ENCODE measurements at regions not wholly inside any gene's neighbourhood (a gene's known extent, or its start where the extent isn't known, plus 50 kb on each side); places are given as distances from the start of the nearest gene placed in this dataset.

DNA sequence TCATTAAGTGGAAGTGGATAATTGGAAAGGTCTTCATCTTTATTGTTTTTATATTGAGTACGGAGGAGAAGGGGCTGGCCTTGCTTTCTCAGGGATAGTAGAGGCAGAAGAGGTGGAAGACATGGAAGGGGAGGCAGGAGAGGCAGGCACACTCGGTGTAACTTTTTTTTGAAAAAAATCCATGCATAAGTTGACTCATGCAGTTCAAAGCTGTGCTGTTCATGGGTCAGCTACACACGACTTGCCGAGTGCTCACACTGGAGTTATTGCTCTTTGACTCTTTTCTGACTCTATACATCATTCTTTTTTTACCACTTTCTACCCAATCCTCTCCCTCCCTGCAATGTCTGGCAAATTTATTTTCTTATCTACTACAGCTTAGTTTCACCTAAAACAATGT lies 158.3 kb upstream of the AADAT start:
- no peak overlapping the region for H3K4ac ChIP-seq (ENCODE audit: low read depth, low read length)
- H3K27me3 ChIP-seq (ENCODE audit: insufficient read depth, low read length): no peaks in the 10 kb centered on the region
- H3K23ac ChIP-seq (ENCODE audit: low read length): no peak overlapping the region
- no peak overlapping the region for H3K27ac ChIP-seq (ENCODE audit: low read depth, low read length)
- no peak overlapping the region for H2AK5ac ChIP-seq (ENCODE audit: low read length)
- H3K9me3 ChIP-seq (ENCODE audit: insufficient read depth, low read depth, low read length): no peaks in the 10 kb centered on the region
- H3K18ac ChIP-seq (ENCODE audit: low read length): no peak overlapping the region
- H3K9ac ChIP-seq (ENCODE audit: low read length): no peak overlapping the region
- no peak overlapping the region for H3K14ac ChIP-seq (ENCODE audit: low read length)
- H2BK12ac ChIP-seq (ENCODE audit: low read length): no peak overlapping the region
- H2BK5ac ChIP-seq (ENCODE audit: low read depth, low read length, poor library complexity): no peak overlapping the region
- no peak overlapping the region for H2BK120ac ChIP-seq (ENCODE audit: insufficient read depth, low read length, poor library complexity)
- H2AFZ ChIP-seq (ENCODE audit: insufficient read depth, low read length, poor library complexity): no peak overlapping the region
- DNase-seq: no peak
- no peak overlapping the region for H4K91ac ChIP-seq (ENCODE audit: low read depth, low read length)
- peaks cover 3% of the 10 kb centered on the region for H3K79me1 ChIP-seq (ENCODE audit: low read length)
- H4K8ac ChIP-seq (ENCODE audit: low read depth, low read length): no peak overlapping the region
- no peaks in the 10 kb centered on the region for H3K79me2 ChIP-seq (ENCODE audit: control insufficient read depth, insufficient read depth, low read length, poor library complexity)
- no CpG with 5 or more reads among the region's 4 CpGs for WGBS (ENCODE audit: extremely low coverage, insufficient coverage, insufficient read length)
- H3K36me3 ChIP-seq (ENCODE audit: control insufficient read depth in 1 of 2, insufficient read depth in 2 of 2, low read length in 2 of 2): no peaks in the 10 kb centered on the region
- H4K12ac ChIP-seq (ENCODE audit: low read depth, low read length): no peak overlapping the region
- H3K4me2 ChIP-seq (ENCODE audit: low read length): no peak overlapping the region
- H3K4me1 ChIP-seq (ENCODE audit: control insufficient read depth in 1 of 2, insufficient read depth in 2 of 2, low read length in 2 of 2): peaks cover 2 to 6% of the 10 kb centered on the region in 2 experiments
- no peak overlapping the region for H3K4me3 ChIP-seq (ENCODE audit: low read depth, low read length)

DNA sequence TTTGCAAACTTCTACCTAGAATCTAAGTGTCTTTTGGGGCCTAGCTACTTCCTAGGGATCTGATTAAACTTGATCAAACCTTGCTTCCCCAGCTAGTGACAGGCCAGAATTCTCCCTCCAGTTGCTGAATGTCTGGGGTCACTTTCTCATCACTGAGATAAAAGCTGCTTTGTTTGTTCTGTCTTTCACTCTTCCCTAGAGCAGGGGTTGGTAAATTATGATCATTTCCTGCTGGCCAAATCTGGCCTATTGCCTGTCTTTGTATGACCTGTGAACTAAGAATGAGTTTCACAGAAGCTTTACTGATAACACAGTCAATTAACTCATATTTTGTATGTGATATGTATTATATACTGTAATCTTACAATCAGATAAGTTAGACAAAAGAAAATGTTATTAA lies 157.8 kb upstream of the AADAT start:
- Histone ChIP-seq H3K14ac (ENCODE audit: low read length) (no peak overlapping the region), H3K27me3 (ENCODE audit: insufficient read depth, low read length) (no peaks in the 10 kb centered on the region), H2BK120ac (ENCODE audit: insufficient read depth, low read length, poor library complexity) (no peak overlapping the region), H3K79me1 (ENCODE audit: low read length) (peaks cover 3% of the 10 kb centered on the region), H3K27ac (ENCODE audit: low read depth, low read length) (no peak overlapping the region), H4K8ac (ENCODE audit: low read depth, low read length) (no peak overlapping the region), H2AFZ (ENCODE audit: insufficient read depth, low read length, poor library complexity) (no peak overlapping the region), H3K18ac (ENCODE audit: low read length) (no peak overlapping the region), H4K91ac (ENCODE audit: low read depth, low read length) (no peak overlapping the region), H3K36me3 (ENCODE audit: control insufficient read depth in 1 of 2, insufficient read depth in 2 of 2, low read length in 2 of 2) (no peaks in the 10 kb centered on the region), H2BK5ac (ENCODE audit: low read depth, low read length, poor library complexity) (no peak overlapping the region), H2BK12ac (ENCODE audit: low read length) (no peak overlapping the region), H3K9me3 (ENCODE audit: insufficient read depth, low read depth, low read length) (no peaks in the 10 kb centered on the region), H3K4ac (ENCODE audit: low read depth, low read length) (no peak overlapping the region), H3K4me1 (ENCODE audit: control insufficient read depth in 1 of 2, insufficient read depth in 2 of 2, low read length in 2 of 2) (peaks cover 2 to 6% of the 10 kb centered on the region in 2 experiments), H3K4me3 (ENCODE audit: low read depth, low read length) (no peak overlapping the region), H4K12ac (ENCODE audit: low read depth, low read length) (no peak overlapping the region), H3K79me2 (ENCODE audit: control insufficient read depth, insufficient read depth, low read length, poor library complexity) (no peaks in the 10 kb centered on the region), H2AK5ac (ENCODE audit: low read length) (no peak overlapping the region), H3K23ac (ENCODE audit: low read length) (no peak overlapping the region), H3K9ac (ENCODE audit: low read length) (no peak overlapping the region), H3K4me2 (ENCODE audit: low read length) (no peak overlapping the region)
- no peak for DNase-seq

DNA sequence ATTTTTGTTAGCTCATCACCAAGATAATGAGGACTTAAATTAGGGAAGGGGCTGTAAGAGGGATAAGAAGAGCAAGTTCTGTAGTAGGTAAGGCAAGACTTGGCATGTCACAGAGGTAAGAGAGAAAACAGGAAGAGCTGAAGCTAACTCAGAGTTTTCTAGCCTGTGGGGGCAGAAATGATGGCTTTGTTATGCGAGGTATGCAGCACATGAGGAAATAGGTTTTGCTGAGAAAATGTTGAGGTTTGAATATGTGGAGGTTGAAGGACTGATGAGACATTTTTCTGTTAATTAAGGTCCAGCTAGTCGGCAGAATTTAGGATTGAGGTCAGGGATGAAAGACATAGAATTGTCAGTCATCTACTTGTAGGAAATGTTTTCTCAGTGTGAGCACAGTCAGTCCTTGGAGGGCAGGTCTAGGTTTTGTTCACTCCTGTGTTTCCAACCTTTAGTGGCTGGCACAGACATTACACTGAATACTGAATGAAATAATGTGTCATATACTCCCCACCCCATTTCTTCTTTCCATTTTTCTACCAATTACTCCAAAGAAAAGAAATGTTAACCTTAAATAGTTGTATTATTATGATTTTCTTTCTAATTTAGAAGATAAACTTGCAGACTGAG lies 154.0 kb upstream of the AADAT start:
- WGBS (ENCODE audit: extremely low coverage, insufficient coverage, insufficient read length): no CpG with 5 or more reads among the region's 2 CpGs
- H3K79me2 ChIP-seq (ENCODE audit: control insufficient read depth, insufficient read depth, low read length, poor library complexity): no peaks in the 10 kb centered on the region

DNA sequence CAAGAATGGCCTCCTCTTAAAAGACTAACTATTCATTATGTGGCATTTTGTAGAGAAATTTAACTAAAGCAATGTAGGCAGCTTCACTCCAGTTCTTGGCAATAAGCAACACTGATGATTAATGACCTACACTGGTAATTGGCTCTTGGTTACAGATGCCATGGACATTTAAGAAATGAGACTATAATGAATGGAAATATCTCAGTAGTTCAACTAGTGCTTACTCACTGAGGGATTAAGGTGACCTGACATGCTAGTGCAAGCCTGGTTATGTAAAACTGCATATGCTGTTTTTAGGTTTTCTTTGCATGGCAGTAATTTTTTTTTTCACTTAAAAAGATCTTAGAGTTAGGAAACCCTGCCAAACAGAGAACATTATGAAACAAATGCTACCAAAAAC lies 152.7 kb upstream of the AADAT start:
- H3K4me2 ChIP-seq (ENCODE audit: low read length): no peak overlapping the region

More for the DNA sequence above, 154.0 kb upstream of the AADAT start:
- H3K9ac ChIP-seq (ENCODE audit: low read length): no peak overlapping the region
- H4K91ac ChIP-seq (ENCODE audit: low read depth, low read length): no peak overlapping the region
- H2BK12ac ChIP-seq (ENCODE audit: low read length): no peak overlapping the region
- H3K27ac ChIP-seq (ENCODE audit: low read depth, low read length): no peak overlapping the region
- peaks cover 2 to 6% of the 10 kb centered on the region in 2 experiments for H3K4me1 ChIP-seq (ENCODE audit: control insufficient read depth in 1 of 2, insufficient read depth in 2 of 2, low read length in 2 of 2)
- no peak overlapping the region for H3K14ac ChIP-seq (ENCODE audit: low read length)
- H2AK5ac ChIP-seq (ENCODE audit: low read length): no peak overlapping the region
- H3K18ac ChIP-seq (ENCODE audit: low read length): no peak overlapping the region
- H3K4me2 ChIP-seq (ENCODE audit: low read length): no peak overlapping the region
- no peak overlapping the region for H2BK120ac ChIP-seq (ENCODE audit: insufficient read depth, low read length, poor library complexity)
- H2AFZ ChIP-seq (ENCODE audit: insufficient read depth, low read length, poor library complexity): no peak overlapping the region
- no peak overlapping the region for H3K23ac ChIP-seq (ENCODE audit: low read length)
- no peak overlapping the region for H4K12ac ChIP-seq (ENCODE audit: low read depth, low read length)
- peak; percentile 1 to 33 for DNase-seq
- H3K79me1 ChIP-seq (ENCODE audit: low read length): peaks cover 3% of the 10 kb centered on the region
- H3K27me3 ChIP-seq (ENCODE audit: insufficient read depth, low read length): no peaks in the 10 kb centered on the region
- no peak overlapping the region for H2BK5ac ChIP-seq (ENCODE audit: low read depth, low read length, poor library complexity)
- no peak overlapping the region for H4K8ac ChIP-seq (ENCODE audit: low read depth, low read length)
- H3K36me3 ChIP-seq (ENCODE audit: control insufficient read depth in 1 of 2, insufficient read depth in 2 of 2, low read length in 2 of 2): no peaks in the 10 kb centered on the region
- no peak overlapping the region for H3K4me3 ChIP-seq (ENCODE audit: low read depth, low read length)
- H3K4ac ChIP-seq (ENCODE audit: low read depth, low read length): no peak overlapping the region
- H3K9me3 ChIP-seq (ENCODE audit: insufficient read depth, low read depth, low read length): no peaks in the 10 kb centered on the region

More for the DNA sequence above, 152.7 kb upstream of the AADAT start:
- H3K36me3 ChIP-seq (ENCODE audit: control insufficient read depth in 1 of 2, insufficient read depth in 2 of 2, low read length in 2 of 2): no peaks in the 10 kb centered on the region
- H3K79me2 ChIP-seq (ENCODE audit: control insufficient read depth, insufficient read depth, low read length, poor library complexity): no peaks in the 10 kb centered on the region
- H3K27me3 ChIP-seq (ENCODE audit: insufficient read depth, low read length): no peaks in the 10 kb centered on the region
- no peak overlapping the region for H2AK5ac ChIP-seq (ENCODE audit: low read length)
- no peak overlapping the region for H3K14ac ChIP-seq (ENCODE audit: low read length)
- H2AFZ ChIP-seq (ENCODE audit: insufficient read depth, low read length, poor library complexity): no peak overlapping the region
- H2BK5ac ChIP-seq (ENCODE audit: low read depth, low read length, poor library complexity): no peak overlapping the region
- H2BK12ac ChIP-seq (ENCODE audit: low read length): no peak overlapping the region
- H4K91ac ChIP-seq (ENCODE audit: low read depth, low read length): no peak overlapping the region
- H3K79me1 ChIP-seq (ENCODE audit: low read length): peaks cover 3% of the 10 kb centered on the region
- no peak overlapping the region for H3K9ac ChIP-seq (ENCODE audit: low read length)
- no peak overlapping the region for H3K27ac ChIP-seq (ENCODE audit: low read depth, low read length)
- no peak overlapping the region for H2BK120ac ChIP-seq (ENCODE audit: insufficient read depth, low read length, poor library complexity)
- H4K8ac ChIP-seq (ENCODE audit: low read depth, low read length): no peak overlapping the region
- no peak overlapping the region for H3K23ac ChIP-seq (ENCODE audit: low read length)
- H3K18ac ChIP-seq (ENCODE audit: low read length): no peak overlapping the region
- H3K9me3 ChIP-seq (ENCODE audit: insufficient read depth, low read depth, low read length): no peaks in the 10 kb centered on the region
- H3K4ac ChIP-seq (ENCODE audit: low read depth, low read length): no peak overlapping the region
- no peak overlapping the region for H4K12ac ChIP-seq (ENCODE audit: low read depth, low read length)
- no peak for DNase-seq
- no peak overlapping the region for H3K4me3 ChIP-seq (ENCODE audit: low read depth, low read length)
- H3K4me1 ChIP-seq (ENCODE audit: control insufficient read depth in 1 of 2, insufficient read depth in 2 of 2, low read length in 2 of 2): peaks cover 2 to 6% of the 10 kb centered on the region in 2 experiments
